ENCODE measurements at regions not wholly inside any gene's neighbourhood (a gene's known extent, or its start where the extent isn't known, plus 50 kb on each side); places are given as distances from the start of the nearest gene placed in this dataset.

DNA sequence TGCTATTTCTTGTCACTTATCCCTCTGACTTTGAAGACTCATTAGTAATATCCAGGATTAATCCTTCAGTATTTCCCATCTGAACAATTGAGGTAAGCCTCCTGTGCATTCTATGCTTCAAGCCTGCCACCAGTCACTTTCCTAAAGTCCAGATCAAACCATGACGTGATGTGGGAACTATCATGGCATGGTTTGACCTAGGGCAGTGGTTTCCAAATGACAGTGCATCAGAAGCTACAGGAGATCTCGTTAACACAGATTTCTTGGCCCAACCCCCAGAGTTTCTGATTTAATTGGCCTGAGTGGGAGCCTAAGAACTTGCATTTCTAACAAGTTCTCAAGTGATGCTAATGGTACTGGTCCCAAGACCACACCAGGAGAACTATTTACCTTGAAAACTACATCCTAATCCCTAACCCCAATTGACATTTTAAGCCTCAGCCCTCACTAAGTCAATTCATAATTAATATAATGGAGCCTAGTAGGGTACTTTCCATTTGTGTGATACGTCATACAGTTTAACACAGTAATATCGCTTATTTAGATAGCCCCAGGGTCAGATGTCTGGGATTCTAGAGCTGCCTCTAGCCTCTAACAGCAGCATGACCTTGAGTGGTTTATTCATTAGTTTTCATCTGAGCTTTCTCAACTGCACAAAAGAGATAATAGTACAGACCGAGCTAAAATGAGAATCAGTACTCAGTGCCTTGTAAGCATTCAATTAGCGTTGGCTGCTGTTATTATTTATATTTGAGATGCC lies 907.6 kb downstream of the TFAP2A start:
- DNase-seq = no peak

DNA sequence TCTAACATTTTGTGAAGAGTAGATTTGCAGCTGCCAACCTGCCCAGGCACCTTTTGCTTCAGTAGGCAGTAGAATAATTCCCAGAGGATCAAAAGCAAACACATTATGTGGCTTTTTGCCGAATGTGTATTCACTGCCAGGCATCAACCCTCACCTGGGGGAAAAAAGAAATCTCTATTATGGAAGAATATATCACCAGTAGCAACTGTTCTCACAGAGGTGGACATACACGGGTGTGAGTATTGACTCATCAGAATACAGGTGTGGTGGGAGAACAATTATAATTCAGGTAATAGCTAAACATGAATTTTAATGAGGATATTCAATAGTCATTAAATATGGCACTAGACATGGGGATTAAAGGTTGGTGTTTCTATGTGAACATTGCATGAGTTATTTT lies 910.7 kb downstream of the TFAP2A start:
- DNase-seq = no peak

DNA sequence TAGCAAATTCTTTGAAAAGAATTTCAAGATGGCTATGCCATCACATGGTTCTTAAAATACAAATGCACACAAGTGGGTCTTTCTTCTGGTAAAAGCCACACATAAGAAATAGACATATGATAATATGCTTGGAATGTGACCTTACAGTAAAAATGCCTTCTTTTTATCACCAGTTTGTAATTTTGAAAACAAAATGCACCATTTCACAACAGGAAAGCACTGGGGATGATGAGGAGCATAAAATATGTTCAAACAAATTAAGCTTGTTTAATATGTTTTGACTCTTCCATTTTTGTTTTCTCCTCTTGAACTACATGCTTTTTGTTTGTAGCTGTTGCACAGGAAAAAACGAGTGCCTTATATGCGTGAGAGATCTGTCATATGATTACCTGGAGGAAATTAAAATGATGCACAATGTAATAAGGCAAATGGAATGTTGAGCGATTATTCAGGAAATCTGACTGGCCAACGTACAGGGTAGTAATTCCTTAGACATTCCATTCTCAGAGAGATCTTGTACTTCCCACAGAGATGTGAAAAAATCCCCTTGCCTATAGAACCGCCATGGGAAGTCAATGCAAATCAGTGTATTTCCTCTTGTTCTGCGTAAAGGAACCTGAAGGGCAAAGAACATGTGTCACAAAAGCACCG lies 911.6 kb downstream of the TFAP2A start:
- no peak for DNase-seq

DNA sequence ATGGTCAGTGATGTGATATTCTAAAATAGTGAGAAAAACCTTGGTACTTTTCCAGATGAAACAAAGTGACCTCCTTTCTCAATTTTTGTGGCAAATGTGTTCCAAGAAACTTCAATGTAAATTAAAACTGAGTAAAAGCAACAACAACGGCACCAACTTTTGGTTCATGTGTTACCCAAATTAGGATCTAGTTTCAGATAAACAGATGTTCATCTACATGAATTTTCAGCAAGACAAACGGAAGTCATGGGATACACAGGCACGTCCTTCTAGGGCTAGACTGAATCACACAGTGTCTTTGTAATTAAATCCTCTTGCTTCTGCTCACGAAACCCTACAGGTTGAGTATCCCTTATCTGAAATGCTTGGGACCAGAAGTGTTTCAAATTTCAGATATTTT lies 915.2 kb downstream of the TFAP2A start:
- no peak for DNase-seq

DNA sequence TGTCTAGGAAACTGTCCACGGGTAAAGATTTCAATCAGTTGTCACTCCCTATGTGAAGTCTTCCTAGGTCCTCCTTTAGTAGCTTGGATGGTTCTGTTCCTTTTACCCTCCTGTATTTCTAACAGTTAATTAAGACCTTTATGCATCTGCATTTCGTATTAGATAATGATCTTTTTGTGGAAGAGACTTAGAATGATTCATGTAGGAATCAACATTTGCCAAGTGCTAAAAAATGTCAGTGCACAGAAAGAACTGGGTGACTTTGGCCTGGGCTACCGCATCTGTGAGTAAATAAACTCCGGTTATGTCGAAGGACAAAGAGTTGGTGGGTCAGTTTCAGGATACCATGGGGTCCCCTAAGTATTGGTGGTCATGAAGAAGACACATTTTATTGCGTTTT lies 918.0 kb downstream of the TFAP2A start:
- DNase-seq = no peak

DNA sequence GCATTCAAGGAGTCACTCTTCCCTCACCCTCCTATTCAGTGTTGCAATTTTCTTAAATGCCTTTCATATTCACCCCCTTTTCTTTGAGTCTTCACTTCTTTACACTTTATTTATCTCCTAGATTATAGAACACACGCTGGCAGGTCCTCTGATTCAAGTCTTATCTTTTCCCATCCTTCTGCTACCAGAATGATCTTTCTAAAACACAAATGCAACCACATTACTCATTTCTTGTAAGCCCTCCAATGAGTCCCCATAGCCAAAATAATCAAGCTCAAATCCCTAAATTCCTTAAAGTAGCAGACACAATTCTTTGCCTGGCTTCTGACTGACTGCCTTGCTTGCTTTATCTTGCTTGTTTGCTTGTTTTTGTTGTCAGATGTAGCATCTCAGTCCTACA lies 920.0 kb downstream of the TFAP2A start:
- DNase-seq = no peak

DNA sequence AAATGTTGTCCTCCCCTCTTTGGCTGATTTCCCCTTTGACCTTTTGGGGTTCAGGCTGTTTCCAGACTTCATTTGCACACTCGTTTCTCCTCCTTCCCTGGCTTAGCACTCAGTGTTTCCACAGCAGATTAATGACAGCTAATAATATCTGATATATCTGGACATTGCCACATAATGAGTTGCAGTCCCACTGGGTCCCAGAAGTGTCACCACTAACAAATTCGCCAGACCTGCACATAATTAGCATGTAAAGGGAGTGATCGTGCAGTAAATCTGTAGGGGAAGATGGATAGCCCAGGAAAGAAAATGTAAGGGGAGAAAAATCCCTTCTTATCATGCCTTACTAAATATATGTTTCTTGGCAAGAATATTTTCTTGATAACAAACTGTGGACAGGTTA lies 922.1 kb downstream of the TFAP2A start:
- DNase-seq = no peak

DNA sequence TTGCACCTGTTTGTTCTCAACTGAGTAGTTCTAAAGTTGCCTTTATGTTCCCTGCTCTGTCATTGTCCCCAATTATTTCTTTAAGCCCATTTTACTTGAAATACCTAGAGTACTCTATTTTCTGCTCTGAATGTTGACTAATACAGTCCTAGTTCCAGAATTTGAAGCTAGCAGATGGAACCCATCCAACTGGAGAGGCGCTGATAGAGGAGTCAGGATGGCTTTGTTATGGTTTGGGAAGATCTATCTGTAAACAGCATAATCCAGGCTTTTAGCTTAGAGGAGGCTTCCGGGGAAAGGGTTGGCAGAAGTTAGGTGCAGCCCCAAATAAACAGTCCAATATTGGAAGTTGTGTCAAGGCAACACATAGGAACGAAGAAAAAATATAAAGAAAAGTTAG lies 927.7 kb downstream of the TFAP2A start:
- no peak for DNase-seq

DNA sequence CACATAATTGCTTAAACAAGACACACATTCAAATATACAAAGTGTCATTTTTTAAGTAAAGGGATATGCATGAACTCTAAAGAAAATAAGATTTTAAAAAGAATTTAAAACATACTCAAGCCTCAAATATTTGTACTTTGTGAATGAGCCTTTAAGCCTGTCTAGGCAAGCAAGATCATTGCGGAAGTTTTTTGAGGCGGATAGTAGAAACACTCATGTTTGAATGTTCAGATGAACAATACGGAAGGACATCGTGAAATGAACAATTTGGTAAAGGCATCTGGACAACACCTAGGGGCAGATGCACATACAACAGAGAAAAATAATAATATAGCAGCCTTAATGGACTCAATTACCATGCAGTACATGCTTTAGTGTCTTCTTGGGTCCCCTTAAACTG lies 928.9 kb downstream of the TFAP2A start:
- DNase-seq = no peak

DNA sequence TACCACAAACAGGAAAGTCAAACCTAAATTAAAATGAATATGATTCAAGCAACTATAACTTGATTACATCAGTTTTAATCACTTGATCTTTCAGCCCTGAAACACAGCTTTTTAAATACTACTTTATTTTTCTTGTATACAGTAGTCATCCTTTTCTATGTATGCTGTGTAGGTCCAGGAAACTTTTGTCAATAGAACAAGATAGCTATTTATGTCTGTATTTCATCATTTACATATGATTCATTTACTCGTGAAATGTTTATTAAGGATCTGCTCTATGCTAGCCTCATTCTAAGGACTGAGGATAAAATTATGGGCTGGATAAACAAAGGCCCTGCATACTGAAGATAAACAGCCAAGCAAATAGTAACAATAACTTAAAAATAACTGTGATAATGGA lies 930.2 kb downstream of the TFAP2A start:
- no peak for DNase-seq

DNA sequence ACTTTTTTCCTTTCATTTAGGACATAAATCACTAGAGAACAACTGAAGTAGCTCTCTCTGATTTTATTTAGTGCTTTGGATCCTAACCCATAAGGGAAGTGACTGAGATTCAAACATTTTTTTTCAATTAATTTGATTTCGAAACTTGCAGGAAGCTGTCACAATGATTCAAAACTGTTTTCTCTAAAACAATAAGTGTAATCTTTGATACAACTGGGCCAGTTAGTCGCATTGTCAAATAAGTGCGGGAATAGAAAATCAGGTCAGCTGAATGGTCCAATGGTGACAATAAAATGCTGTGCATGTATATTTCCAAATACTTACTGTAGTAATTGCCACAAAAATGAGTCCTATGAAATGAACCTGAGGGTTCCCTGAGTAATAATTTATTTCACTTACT lies 930.8 kb downstream of the TFAP2A start:
- DNase-seq = no peak

DNA sequence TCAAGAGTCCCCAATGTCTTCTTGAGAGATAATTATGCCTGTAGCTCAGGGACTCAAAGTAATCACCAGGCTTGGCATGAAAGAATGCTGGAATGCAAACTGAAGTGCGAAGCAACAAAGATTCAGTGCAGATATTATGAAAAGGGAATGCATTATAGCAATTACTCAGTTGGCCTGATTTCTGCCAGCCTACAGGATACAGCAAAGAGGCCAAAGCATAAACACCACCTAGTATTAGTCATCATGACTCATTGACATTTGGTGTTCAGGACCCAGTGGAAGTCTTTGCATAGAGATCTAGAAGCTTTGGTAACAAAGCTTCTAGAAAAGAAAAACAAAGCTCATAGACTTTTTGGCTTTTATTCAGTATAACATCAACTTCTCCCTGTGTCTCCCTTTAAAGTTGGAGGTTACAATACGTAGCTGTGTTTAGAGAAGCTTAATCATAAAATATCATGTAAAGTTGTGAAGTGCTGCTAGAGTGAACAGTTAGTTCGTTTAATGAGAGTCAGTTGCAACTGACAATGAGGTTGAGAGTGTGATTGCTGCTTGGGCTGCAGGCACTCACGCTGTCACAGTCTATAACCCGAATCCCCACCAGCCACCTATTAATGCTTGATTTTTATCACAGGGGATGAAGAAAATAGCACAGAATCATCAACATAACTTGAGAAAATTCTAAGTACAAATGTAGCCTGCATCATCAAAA lies 932.7 kb downstream of the TFAP2A start:
- DNase-seq = no peak

DNA sequence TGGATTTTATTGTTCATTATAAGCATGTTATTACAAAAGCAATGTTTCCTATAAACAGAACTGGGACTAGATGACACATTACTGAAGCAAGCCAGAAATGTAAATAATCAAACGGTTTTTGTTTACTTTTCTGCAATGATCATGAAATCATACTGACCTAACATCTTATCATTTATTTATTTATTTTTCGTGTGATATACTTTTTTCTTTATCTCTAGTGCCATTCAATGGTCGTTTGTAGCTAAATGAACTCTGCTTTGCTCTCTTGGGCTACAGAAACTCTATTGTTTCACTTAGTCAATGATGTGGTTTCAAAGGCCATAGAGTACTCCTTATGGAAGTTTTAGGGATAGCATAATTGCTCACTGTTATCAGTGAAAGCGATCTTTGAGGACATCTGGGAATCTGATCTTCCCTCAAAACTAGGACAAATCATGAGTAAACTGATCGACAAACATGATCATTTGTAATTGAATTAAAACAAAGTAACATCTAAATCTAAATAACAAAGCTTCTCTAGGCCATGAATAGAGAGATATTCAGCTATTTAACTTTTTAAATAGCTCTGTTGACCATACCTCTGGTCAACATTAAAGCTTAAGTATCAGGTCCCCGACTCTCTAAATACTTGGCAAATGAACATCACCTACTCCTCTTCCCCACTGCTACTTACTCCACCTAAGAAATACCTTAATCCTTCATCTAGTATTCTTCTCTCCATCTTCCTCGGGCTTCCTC lies 933.4 kb downstream of the TFAP2A start:
- no peak for DNase-seq

DNA sequence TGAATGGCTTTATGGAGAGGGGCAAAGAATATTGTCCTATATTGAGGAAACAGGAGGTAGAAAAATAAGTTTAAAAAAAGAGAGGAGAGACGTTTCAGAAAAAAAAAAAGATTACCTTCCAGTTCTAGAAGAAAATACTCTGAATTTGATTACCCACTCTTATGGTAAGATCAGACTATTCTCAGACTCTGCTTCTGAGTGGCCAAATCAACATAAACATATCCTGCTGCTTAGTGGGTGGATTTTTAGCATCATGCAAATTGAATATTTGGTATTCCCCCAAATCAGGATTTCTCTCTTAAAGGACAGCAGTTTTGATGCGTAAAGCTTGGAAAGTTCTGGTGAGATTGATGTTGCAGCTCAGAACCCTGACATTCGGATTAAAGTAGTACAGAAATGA lies 946.6 kb downstream of the TFAP2A start:
- DNase-seq = no peak

DNA sequence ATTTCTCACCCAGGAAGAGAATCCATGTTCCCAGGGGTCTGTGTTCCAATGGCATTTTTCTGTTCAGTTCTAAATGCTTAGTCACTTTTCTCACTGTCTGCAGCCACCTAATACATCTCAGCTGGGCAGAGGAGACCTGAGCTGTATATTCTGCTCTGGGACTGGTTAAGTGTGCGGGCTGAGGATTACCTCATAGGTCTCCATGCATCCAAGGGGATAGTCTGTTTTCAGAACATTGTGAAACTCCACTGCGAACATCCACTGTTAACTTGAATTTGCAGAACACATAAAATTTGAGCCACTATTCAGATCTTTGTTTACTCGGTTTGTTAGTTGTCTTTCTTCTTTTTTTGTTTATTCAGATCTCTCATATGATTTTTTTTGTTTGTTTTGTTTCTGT lies 947.1 kb downstream of the TFAP2A start:
- no peak for DNase-seq

DNA sequence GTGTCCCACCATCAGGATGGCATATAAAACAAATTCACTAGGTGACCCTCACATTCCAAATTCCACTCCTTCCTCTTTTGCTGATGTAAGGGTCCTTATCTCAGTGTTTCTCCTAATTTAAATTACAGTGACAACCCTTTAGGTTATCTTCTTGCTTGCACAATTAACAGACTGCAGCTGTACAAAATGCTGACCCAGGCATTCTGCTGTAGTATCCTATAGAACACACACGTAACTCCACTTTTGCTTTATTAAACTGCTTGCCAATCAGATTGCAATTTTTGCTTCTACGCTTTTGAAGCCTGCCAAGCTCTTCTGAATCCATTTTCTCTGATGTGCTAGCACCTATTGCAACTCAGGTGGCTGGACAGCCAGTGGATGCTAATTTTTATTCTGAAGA lies 950.3 kb downstream of the TFAP2A start:
- no peak for DNase-seq

DNA sequence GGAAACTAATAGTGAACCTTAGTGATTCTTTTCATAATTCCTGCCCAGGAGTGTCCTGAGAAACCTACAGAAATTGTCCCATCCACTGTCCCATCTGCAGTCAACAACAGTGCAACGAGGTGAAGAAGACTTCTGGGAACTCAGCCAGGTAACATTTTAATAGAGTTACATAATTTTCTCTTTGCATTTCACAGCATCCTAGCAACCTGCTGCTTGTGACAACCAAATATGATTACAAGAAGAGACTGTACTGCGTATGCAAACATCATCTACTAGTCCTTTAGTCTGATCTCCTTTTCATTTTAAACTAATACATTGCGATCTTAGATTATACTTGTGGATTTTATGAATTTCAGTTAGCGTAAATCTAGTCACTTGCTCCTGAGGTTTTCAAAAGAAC lies 951.6 kb downstream of the TFAP2A start:
- no peak for DNase-seq

DNA sequence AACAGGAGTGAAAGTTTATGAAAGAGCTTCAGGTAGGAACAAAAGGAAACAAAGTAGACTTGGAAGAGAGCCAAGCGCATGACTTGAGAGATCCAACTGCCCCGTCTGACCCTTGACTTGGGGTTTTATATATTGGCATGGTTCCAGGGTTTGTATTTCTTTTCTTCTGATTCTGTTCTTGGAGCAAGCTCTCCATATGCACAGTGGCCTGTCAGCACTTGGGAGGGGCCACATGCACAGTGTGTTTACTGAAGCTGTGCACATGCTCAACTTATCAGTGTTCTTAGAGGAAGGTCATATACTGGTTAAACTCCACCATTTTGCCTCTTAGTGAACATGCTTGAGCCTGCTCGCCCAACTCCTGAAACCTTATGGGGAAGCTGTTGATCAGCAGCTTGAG lies 953.7 kb downstream of the TFAP2A start:
- DNase-seq = no peak

DNA sequence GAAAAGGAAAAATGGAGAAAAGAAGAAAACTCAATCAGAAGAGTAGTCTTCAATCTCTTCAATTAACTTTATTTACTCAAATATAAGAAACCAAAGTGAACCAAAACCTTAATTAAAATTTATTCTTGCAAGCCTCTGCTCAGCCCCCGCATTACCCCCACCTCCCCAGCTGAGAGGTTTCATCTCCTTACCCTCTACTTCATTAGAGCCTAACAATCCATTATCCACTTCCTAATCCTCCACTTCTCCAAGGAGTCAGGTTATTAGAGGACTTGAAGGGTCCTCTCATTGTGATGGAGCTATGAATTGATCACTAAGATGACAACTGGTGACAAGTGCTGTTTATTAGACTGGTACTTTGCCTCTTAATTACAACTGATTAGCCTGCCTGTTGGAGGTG lies 956.5 kb downstream of the TFAP2A start:
- no peak for DNase-seq

DNA sequence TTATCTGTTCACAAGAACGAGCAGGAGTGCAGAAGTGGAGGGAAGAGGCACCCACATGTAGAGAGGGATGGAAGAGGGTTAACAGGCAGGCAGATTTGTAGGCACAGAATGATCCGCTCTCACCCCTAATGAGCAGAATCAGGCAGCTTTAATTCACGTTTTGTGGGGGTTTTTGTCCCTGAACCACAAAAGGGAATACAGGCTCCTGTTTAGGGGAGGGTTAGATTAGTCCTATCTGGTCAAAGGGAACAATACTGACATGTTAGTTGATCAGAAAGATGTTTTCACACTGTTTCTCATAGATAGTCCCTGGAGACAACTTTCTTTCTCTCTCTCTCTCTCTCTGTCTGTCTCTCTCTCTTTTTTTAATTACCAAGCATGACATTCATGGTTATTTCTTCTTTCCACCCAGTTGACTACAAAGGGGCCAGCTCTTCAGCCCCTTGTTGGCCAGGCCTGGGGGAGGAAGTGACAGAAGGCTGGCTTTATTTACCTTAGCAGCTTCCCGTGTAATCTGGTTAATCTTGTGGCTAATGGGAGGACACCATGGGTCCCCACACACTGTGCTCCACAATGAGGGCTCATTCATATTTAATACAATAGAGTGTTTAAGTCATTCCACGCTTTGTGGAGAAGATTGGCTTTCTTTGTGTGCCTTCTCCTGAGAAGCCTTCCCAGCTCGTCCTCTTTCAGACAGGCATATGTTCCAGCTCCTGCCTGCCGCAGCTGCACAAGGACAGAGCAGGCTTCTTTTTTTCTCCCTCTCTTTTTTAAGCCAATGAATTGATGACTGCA lies 958.8 kb downstream of the TFAP2A start:
- DNase-seq = no peak

DNA sequence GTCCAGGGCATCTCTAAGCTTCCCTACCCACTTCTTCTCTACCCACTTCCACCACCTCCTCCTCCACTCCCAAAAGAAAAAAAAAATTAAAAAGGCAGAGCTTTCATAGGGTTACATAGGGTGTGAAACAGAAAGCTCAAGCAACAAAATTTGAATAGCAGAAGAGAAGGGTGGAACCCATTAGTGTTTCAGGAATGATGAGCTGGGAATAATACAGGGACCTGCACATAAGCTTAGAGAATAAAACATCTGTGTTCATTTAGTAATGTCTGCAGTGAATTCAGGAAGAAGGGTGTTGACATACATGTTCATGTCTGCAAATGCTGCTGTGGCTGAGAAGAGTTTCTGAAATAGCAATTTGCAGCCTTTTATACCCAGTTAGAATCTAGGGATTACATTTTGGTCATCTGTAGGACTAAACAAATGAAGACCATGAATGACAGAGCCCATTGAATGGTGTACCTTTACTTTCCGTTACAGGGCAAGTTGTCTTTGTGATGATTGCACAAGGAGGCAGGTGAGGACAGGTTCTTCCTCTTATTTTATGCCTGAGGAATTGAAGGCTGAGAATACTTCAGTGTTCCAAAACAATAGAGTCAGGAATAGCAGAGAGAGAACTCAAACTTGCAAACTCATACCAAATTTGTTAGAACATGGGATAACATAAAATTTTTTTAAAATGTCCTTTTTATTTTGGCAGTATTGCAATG lies 975.1 kb downstream of the TFAP2A start:
- DNase-seq = no peak

DNA sequence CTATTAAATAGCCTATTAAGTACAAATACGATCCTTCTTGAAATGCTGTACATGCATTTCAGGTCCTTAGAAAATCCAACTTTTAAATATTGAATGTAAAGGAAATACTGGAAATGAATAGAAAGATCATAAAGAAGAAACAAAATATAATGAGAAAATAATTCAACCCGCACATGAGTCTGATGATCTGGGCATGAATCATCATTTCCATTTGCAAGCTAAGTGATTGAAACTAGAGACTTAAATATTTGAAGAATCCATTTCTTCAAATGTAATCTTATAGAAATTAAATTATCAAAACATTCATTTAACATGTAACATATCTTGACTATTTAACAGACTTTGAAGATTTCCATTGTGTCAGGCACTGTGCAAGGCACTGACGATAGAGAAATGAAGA lies 977.0 kb downstream of the TFAP2A start:
- no peak for DNase-seq
